ENCODE measurements at regions not wholly inside any gene's neighbourhood (a gene's known extent, or its start where the extent isn't known, plus 50 kb on each side); places are given as distances from the start of the nearest gene placed in this dataset.

DNA sequence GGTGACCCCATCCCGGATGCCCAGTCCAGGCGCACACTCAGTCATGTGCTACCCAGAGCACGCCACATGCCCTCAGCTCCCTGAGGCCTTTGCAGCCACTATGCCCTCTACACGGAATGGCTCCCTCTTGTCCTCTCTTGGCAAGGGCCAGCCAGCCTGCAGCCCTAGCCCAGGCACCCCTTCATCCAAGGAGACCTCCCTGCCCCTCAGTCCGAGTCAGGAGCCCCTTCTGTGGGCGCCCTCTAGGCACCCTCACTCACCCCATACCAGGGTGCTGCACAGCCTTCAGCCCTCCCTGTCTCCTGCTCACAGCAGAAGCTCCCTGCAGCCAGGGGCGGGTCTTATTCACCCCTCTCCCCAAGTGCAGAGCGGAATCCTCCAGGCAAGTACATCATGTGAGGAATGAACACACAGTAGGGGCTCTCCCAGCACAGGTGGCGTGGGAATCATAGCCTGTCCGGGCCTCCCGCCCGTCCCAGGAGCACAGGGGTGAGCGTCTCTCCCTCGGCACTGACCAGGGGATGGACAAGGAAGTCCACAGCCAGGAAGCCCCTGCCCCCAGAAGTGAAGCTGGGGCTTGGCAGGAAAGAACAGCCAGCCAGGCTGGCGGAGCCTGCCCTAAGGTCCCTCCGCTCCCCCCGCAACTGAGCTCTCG is 186.9 kb downstream of the RBFOX3 start:
- Histone ChIP-seq H4K20me1 (ENCODE audit: control insufficient read depth, insufficient read depth, insufficient read length) (no peaks in the 10 kb centered on the region), H3K79me1 (ENCODE audit: insufficient read depth, low read depth, low read length, poor library complexity, severe bottlenecking) (no peaks in the 10 kb centered on the region), H2BK120ac (ENCODE audit: low read depth, low read length, poor library complexity, severe bottlenecking) (no peak overlapping the region), H2BK20ac (ENCODE audit: low read depth, low read length, poor library complexity, severe bottlenecking) (no peak overlapping the region), H4K8ac (replicated peaks; ENCODE audit: insufficient read length, low read depth, low read length) (no peak overlapping the region), H4K5ac (ENCODE audit: insufficient read length, low read depth, low read length) (no peak overlapping the region), H3K18ac (ENCODE audit: insufficient read length, low read depth, low read length) (no peak overlapping the region), H4K91ac (ENCODE audit: insufficient read length, low read depth, low read length) (no peak overlapping the region), H3K79me2 (ENCODE audit: insufficient read depth, low read length) (no peaks in the 10 kb centered on the region), H2BK12ac (ENCODE audit: insufficient read length, low read depth, low read length) (no peak overlapping the region), H3K4ac (ENCODE audit: low read depth, low read length) (no peak overlapping the region), H2BK15ac (ENCODE audit: low read depth, low read length) (no peak overlapping the region), H3K56ac (ENCODE audit: insufficient read length, low read depth, low read length) (no peak overlapping the region), H3K23ac (ENCODE audit: insufficient read length, low read depth, low read length) (no peak overlapping the region), H2AFZ (ENCODE audit: low read length) (no peak overlapping the region), H3K27me3 (ENCODE audit: insufficient read depth, low read length) (no peaks in the 10 kb centered on the region), H2BK5ac (ENCODE audit: insufficient read length, low read length) (no peak overlapping the region), H3K23me2 (ENCODE audit: insufficient read length, low read depth, low read length, poor library complexity, severe bottlenecking) (no peaks in the 10 kb centered on the region), H3K9me3 (ENCODE audit: control insufficient read depth, low read depth, low read length) (no peaks in the 10 kb centered on the region), H3K9ac (ENCODE audit: extremely low read depth, insufficient read length, low read length) (no peak overlapping the region), H3K27ac (ENCODE audit: insufficient read length, low read depth, low read length) (no peak overlapping the region), H3K4me1 (ENCODE audit: insufficient read depth, low read length) (no peaks in the 10 kb centered on the region), H3K4me2 (ENCODE audit: insufficient read depth, insufficient read length, low read length) (no peak overlapping the region), H3K14ac (ENCODE audit: insufficient read depth, low read length) (no peak overlapping the region), H2AK5ac (ENCODE audit: insufficient read length, low read length) (no peak overlapping the region), H3T11ph (ENCODE audit: low read length) (no peak overlapping the region)
- no peak for DNase-seq
- Mint-ChIP-seq H3K27ac (peak overlapping the region in 1 of 3 experiments; percentile 33; a peak in 1 of 7 replicates), H3K4me1 (peaks cover 2 to 18% of the 10 kb centered on the region in 2 experiments; a peak in 3 of 4 replicates), H3K27me3 (ENCODE audit: low read depth) (peaks cover 7% of the 10 kb centered on the region), H3K4me3 (no peak overlapping the region), H3K9me3 (no peaks in the 10 kb centered on the region; a peak in 1 of 5 replicates), H3K36me3 (ENCODE audit: insufficient read depth in 1 of 3, low read depth in 3 of 3) (no peaks in the 10 kb centered on the region; a peak in 2 of 7 replicates)
- TF ChIP-seq, protein P1, sequence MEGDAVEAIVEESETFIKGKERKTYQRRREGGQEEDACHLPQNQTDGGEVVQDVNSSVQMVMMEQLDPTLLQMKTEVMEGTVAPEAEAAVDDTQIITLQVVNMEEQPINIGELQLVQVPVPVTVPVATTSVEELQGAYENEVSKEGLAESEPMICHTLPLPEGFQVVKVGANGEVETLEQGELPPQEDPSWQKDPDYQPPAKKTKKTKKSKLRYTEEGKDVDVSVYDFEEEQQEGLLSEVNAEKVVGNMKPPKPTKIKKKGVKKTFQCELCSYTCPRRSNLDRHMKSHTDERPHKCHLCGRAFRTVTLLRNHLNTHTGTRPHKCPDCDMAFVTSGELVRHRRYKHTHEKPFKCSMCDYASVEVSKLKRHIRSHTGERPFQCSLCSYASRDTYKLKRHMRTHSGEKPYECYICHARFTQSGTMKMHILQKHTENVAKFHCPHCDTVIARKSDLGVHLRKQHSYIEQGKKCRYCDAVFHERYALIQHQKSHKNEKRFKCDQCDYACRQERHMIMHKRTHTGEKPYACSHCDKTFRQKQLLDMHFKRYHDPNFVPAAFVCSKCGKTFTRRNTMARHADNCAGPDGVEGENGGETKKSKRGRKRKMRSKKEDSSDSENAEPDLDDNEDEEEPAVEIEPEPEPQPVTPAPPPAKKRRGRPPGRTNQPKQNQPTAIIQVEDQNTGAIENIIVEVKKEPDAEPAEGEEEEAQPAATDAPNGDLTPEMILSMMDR (conservative IDR thresholded peaks at IDR 0.05): no peak
- WGBS (ENCODE audit: extremely low coverage, insufficient read length, low lambda C conversion rate): no CpG with 5 or more reads among the region's 18 CpGs

Data from H9 (cell line).